ENCODE measurements at regions not wholly inside any gene's neighbourhood (a gene's known extent, or its start where the extent isn't known, plus 50 kb on each side); places are given as distances from the start of the nearest gene placed in this dataset.

DNA sequence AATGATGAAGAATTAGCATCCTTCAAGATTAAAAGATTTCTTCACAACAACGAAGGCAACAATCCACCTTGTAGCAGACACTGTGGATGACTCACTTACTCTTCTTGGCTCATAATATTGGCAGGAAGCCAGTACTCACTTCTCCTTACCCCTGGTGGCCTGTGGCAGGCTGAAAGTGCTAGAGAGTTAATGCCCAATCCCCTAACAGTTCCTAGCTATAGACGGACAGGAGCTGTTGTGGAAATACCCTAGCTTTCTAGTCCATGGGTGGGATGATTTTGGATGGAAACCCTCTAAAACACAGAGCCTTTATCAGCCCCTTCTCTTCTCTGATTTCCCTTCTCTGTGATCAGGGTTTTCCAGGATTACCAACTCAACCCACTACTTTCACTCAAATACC is 128.6 kb upstream of the NYAP2 start:
- Histone ChIP-seq H3K4me3 (no peak overlapping the region), H3K27ac (ENCODE audit: extremely low read depth, low read depth, low read length) (no peak overlapping the region), H3K9me3 (replicated peaks; ENCODE audit: control insufficient read depth, insufficient read depth, low read depth, low read length) (no peaks in the 10 kb centered on the region), H3K27me3 (ENCODE audit: control insufficient read depth in 2 of 2, insufficient read depth in 2 of 2, low read length in 2 of 2) (no peaks in the 10 kb centered on the region), H4K20me1 (replicated peaks; ENCODE audit: control insufficient read depth, insufficient read depth, low read length) (no peaks in the 10 kb centered on the region), H3K4me2 (ENCODE audit: insufficient read depth, low read length) (no peak overlapping the region), H3K9me1 (ENCODE audit: control insufficient read depth, insufficient read depth, low read length) (no peaks in the 10 kb centered on the region), H3K36me3 (ENCODE audit: control insufficient read depth, insufficient read depth, low read length) (no peaks in the 10 kb centered on the region), H3K4me1 (replicated peaks in 1 of 2; ENCODE audit: control insufficient read depth in 2 of 2, insufficient read depth in 2 of 2, low read length in 2 of 2) (no peaks in the 10 kb centered on the region), H3K9ac (ENCODE audit: insufficient read depth in 1 of 2, low read depth in 2 of 2, low read length in 2 of 2) (no peak overlapping the region), H2AFZ (ENCODE audit: low read depth, low read length) (no peak overlapping the region), H3K79me2 (ENCODE audit: control insufficient read depth, insufficient read depth, low read length) (no peaks in the 10 kb centered on the region)
- TF ChIP-seq NFIC (IDR thresholded peaks at IDR 0.05) (peak; percentile 91), NFIX (CRISPR knock-in tag; IDR thresholded peaks at IDR 0.05; ENCODE audit: low read depth) (0 out of 2 replicates have a peak, but pooled peaks have one; percentile 35), RBM15 (IDR thresholded peaks at IDR 0.05; ENCODE audit: insufficient read depth, low read length) (no peak), JUND (IDR thresholded peaks at IDR 0.05; ENCODE audit: borderline replicate concordance, low read depth, low read length) (peak; percentile 48; the same call in 1 of the 2 replicates), JUND (tag; IDR thresholded peaks at IDR 0.05; ENCODE audit: borderline replicate concordance, low read depth, low read length) (no peak), MBD1 (CRISPR knock-in tag; IDR thresholded peaks at IDR 0.05) (no peak), PHB (CRISPR knock-in tag; IDR thresholded peaks at IDR 0.05) (no peak)
- CTCF ChIA-PET (ENCODE audit: low intra/inter-chr PET ratio): no interaction called here
- DNase-seq (ENCODE audit: extremely low read depth in 1 of 4, low spot score in 3 of 4) (peak in 3 of 4 experiments; percentile 9 to 46 (median 10)), FAIRE-seq (no peak), ATAC-seq (peak; percentile 70)
- 0% methylated on average over 2 of the region's 2 CpGs for WGBS (ENCODE audit: insufficient coverage, low coverage, missing lambda C conversion rate)
- in situ Hi-C loops (cut with MboI): no loop called here
- intact Hi-C loops (cut with micrococcal nuclease): no loop called here
- BruUV-seq (replicated peaks): no TSS peak
- POLR2A ChIA-PET: no interaction called here
